Liver (tissue), 8 donors: ENCODE measurements at regions not wholly inside any gene's neighbourhood (a gene's known extent, or its start where the extent isn't known, plus 50 kb on each side); places are given as distances from the start of the nearest gene placed in this dataset.

Experiments used
- DNase-seq: peaks from one replicate; pipeline ENCODE4 v3.0.0-alpha.2; 2017; ENCODE audit warnings: low spot score
- H3K27ac ChIP-seq, 2 donors: one replicate each; pipeline ENCODE4 v1.7.0; 2013; ENCODE audit warnings: inconsistent platforms in 2 of 2, low read length in 2 of 2, control low read depth in 1 of 2, low read depth in 1 of 2, mild to moderate bottlenecking in 1 of 2
- H3K27me3 ChIP-seq, 4 donors: one replicate each; pipeline versions ENCODE4 v1.6.1 to v1.7.0; 2013; ENCODE audit warnings: low read length in 3 of 4, inconsistent platforms in 1 of 4, mild to moderate bottlenecking in 1 of 4, moderate library complexity in 1 of 4; ENCODE audit not compliant: control insufficient read depth in 4 of 4, insufficient read depth in 4 of 4
- H3K36me3 ChIP-seq, 4 donors: one replicate each; pipeline versions ENCODE4 v1.6.1 to v1.7.0; 2013; ENCODE audit warnings: low read length in 3 of 4, mild to moderate bottlenecking in 3 of 4, low read depth in 1 of 4, moderate library complexity in 1 of 4; ENCODE audit not compliant: control insufficient read depth in 4 of 4, insufficient read depth in 3 of 4
- H3K4me1 ChIP-seq, 4 donors: one replicate each; pipeline versions ENCODE4 v1.6.1 to v1.7.0; 2013; ENCODE audit warnings: low read length in 3 of 4, mild to moderate bottlenecking in 3 of 4, moderate library complexity in 1 of 4; ENCODE audit not compliant: control insufficient read depth in 4 of 4, insufficient read depth in 4 of 4
- H3K4me3 ChIP-seq, 3 donors: one replicate each; pipeline versions ENCODE4 v1.6.1 to v1.7.0; 2013; ENCODE audit warnings: low read length in 3 of 3, control low read depth in 1 of 3, low read depth in 1 of 3, mild to moderate bottlenecking in 1 of 3
- H3K9ac ChIP-seq, 2 donors: one replicate each; pipeline ENCODE4 v1.7.0; 2013; ENCODE audit warnings: low read length in 2 of 2, mild to moderate bottlenecking in 2 of 2, moderate library complexity in 2 of 2, control low read depth in 1 of 2, low read depth in 1 of 2
- H3K9me3 ChIP-seq, 4 donors: one replicate each; pipeline versions ENCODE4 v1.6.1 to v1.7.0; 2013; ENCODE audit warnings: low read length in 3 of 4; ENCODE audit not compliant: control insufficient read depth in 4 of 4
- EGR1 ChIP-seq, 2 donors: IDR thresholded peaks; 2 replicates each; pipeline ENCODE4 v1.6.1; 2016 to 2018; ENCODE audit warnings: antibody characterized with exemption in 2 of 2, low read depth in 2 of 2
- FOXA1 ChIP-seq: IDR thresholded peaks from 2 replicates; pipeline ENCODE4 v1.6.1; 2016; ENCODE audit warnings: antibody characterized with exemption
- FOXA2 ChIP-seq: IDR thresholded peaks from 2 replicates; pipeline ENCODE4 v1.6.1; 2016; ENCODE audit warnings: antibody characterized with exemption
- GABPA ChIP-seq, 2 donors: IDR thresholded peaks in 1 of 2; conservative IDR thresholded peaks in 1 of 2; 2 replicates each; pipeline ENCODE4 v1.6.1; 2016; ENCODE audit warnings: antibody characterized with exemption in 2 of 2, mild to moderate bottlenecking in 1 of 2, moderate library complexity in 1 of 2
- HNF4A ChIP-seq, 2 donors: conservative IDR thresholded peaks; 2 replicates each; pipeline ENCODE4 v1.6.1; 2016; ENCODE audit warnings: antibody characterized with exemption in 2 of 2, mild to moderate bottlenecking in 2 of 2
- HNF4G ChIP-seq: IDR thresholded peaks from 2 replicates; pipeline ENCODE4 v1.6.1; 2016; ENCODE audit warnings: antibody characterized with exemption
- JUND ChIP-seq, 2 donors: IDR thresholded peaks; 2 replicates each; pipeline ENCODE4 v1.6.1; 2016; ENCODE audit warnings: antibody characterized with exemption in 2 of 2
- NR2F2 ChIP-seq: IDR thresholded peaks from 2 replicates; pipeline ENCODE4 v1.6.1; 2016; ENCODE audit warnings: antibody characterized with exemption
- RAD21 ChIP-seq, 2 donors: IDR thresholded peaks; 2 replicates each; pipeline ENCODE4 v1.6.1; 2016; ENCODE audit warnings: antibody characterized with exemption in 2 of 2, mild to moderate bottlenecking in 2 of 2
- RXRA ChIP-seq, 2 donors: IDR thresholded peaks; 2 replicates each; pipeline ENCODE4 v1.6.1; 2017 to 2018; ENCODE audit warnings: antibody characterized with exemption in 2 of 2, mild to moderate bottlenecking in 1 of 2
- SP1 ChIP-seq: IDR thresholded peaks from 2 replicates; pipeline ENCODE4 v1.6.1; 2018; ENCODE audit warnings: antibody characterized with exemption, mild to moderate bottlenecking
- TAF1 ChIP-seq: conservative IDR thresholded peaks from 2 replicates; pipeline ENCODE4 v1.6.1; 2016; ENCODE audit warnings: antibody characterized with exemption, mild to moderate bottlenecking
- YY1 ChIP-seq: IDR thresholded peaks from 2 replicates; pipeline ENCODE4 v1.6.1; 2016; ENCODE audit warnings: antibody characterized with exemption, mild to moderate bottlenecking
- ZBTB33 ChIP-seq: IDR thresholded peaks from 2 replicates; pipeline ENCODE4 v1.6.1; 2016; ENCODE audit warnings: antibody characterized with exemption
- WGBS: extraction: QIAGEN DNeasy Blood & Tissue Kit; methylation state at CpG from one replicate; pipeline ENCODE4 v1.1.7; 2013; 5-methylcytosine and 5-hydroxymethylcytosine counted together
- TF ChIP-seq, protein P1 (sequence below): IDR thresholded peaks from 2 replicates; pipeline ENCODE4 v1.6.1; 2016; ENCODE audit warnings: antibody characterized with exemption
- TF ChIP-seq, protein P2 (sequence below): fragments of 150-350 bp; IDR thresholded peaks from 2 replicates; pipeline ENCODE4 v1.5.1; 2017; ENCODE audit warnings: improper control_type of control experiment, low read depth, low read length; ENCODE audit not compliant: missing input control
- TF ChIP-seq, protein P3 (sequence below): IDR thresholded peaks from 2 replicates; pipeline ENCODE4 v1.6.1; 2016; ENCODE audit warnings: antibody characterized with exemption
- TF ChIP-seq, protein P4 (sequence below): IDR thresholded peaks from 2 replicates; pipeline ENCODE4 v1.6.1; 2016; ENCODE audit warnings: antibody characterized with exemption, mild to moderate bottlenecking
- donor health status: healthy.
- donor health status: healthy.
- donor health status: healthy.
- donor health status: healthy.
- donor health status: healthy.

DNA sequence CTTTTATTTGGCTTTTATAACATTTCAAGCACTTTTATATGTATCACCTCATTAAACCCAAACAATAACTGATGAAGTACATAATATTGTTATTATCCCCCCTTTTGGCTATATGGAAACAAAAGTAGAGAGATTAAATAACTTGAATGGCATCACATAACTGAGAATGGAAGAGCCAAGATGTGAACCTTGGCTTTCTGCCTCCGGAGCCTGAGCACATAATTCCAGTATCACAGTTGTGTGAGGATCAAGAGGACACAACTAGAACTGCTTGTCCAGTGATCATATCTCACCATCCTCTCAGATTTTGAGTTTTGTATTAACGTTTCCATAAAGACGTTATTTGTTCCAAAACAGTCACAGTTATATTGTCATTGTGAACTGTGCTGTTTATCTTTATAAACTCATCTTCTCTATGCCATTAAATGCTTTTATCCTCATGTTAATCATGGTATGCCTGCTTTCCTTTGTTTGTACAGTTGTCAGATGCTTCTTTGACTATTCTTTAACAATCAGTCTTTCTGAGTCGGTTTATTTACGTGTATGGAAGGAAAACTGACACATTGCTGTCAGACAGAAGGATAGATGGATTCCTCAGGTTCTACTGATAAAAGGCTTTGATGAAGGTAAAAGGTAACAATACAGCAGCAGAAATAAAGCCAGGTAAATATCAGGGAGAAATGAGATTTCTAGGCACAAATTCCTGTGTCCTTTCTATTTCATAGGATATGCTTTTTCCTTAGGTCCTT, 92.0 kb upstream of the FAM13C start:
- H3K9me3 ChIP-seq, result no peaks in the 10 kb centered on the region
- H3K4me1 ChIP-seq, result peaks cover 0 to 5% (median 0%) of the 10 kb centered on the region in 4 donors
- H3K9ac ChIP-seq, result no peak overlapping the region
- DNase-seq, result no peak
- H3K36me3 ChIP-seq, result no peaks in the 10 kb centered on the region
- no peaks in the 10 kb centered on the region for H3K27me3 ChIP-seq
- TF ChIP-seq RAD21 (IDR thresholded peaks at IDR 0.05), result no peak
- no peak for TF ChIP-seq GABPA (IDR thresholded peaks at IDR 0.05 in 1 of 2, conservative IDR thresholded peaks at IDR 0.05 in 1 of 2)
- no peak for TF ChIP-seq FOXA2
- TF ChIP-seq HNF4A (conservative IDR thresholded peaks at IDR 0.05), result no peak
- H3K27ac ChIP-seq, result no peak overlapping the region
- 84% methylated on average over 5 of the region's 5 CpGs for WGBS
- H3K4me3 ChIP-seq, result no peak overlapping the region

- 97% methylated on average over 1 of the region's 1 CpG for WGBS
- H3K27me3 ChIP-seq, result no peaks in the 10 kb centered on the region
- H3K27ac ChIP-seq, result no peak overlapping the region
- peaks cover 0 to 2% (median 0%) of the 10 kb centered on the region in 4 donors for H3K4me1 ChIP-seq
- TF ChIP-seq HNF4G, result no peak
- TF ChIP-seq RXRA (IDR thresholded peaks at IDR 0.05), result no peak
- TF ChIP-seq NR2F2, result no peak
- TF ChIP-seq, protein P1, sequence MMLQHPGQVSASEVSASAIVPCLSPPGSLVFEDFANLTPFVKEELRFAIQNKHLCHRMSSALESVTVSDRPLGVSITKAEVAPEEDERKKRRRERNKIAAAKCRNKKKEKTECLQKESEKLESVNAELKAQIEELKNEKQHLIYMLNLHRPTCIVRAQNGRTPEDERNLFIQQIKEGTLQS, result no peak
- TF ChIP-seq, protein P2, sequence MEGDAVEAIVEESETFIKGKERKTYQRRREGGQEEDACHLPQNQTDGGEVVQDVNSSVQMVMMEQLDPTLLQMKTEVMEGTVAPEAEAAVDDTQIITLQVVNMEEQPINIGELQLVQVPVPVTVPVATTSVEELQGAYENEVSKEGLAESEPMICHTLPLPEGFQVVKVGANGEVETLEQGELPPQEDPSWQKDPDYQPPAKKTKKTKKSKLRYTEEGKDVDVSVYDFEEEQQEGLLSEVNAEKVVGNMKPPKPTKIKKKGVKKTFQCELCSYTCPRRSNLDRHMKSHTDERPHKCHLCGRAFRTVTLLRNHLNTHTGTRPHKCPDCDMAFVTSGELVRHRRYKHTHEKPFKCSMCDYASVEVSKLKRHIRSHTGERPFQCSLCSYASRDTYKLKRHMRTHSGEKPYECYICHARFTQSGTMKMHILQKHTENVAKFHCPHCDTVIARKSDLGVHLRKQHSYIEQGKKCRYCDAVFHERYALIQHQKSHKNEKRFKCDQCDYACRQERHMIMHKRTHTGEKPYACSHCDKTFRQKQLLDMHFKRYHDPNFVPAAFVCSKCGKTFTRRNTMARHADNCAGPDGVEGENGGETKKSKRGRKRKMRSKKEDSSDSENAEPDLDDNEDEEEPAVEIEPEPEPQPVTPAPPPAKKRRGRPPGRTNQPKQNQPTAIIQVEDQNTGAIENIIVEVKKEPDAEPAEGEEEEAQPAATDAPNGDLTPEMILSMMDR, result no peak
- H3K9me3 ChIP-seq, result no peaks in the 10 kb centered on the region
- no peak overlapping the region for H3K9ac ChIP-seq
- DNase-seq, result no peak
- H3K36me3 ChIP-seq, result no peaks in the 10 kb centered on the region
- no peak overlapping the region for H3K4me3 ChIP-seq
Measured at GRCh38 chr10:59448616-59449015, 86.3 kb upstream of the FAM13C start.

DNA sequence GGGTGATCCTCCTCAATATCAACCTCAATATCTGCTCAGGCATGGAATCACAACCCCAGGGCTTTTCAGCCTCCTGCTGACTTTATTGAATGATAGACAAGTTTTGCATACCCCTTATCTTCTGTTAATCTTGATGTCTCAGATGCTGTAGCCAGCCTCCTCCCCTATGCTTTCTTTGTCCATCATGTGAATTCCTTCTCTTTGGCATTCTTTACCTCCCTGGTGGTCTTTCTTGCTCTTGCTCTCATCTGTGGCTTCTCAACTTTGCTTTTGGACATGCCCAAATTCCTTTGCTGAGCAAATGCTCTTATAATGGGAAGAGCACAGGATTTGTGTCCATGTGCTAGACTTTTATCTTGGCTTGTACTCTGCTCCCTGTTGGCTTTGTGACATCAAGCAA, 73.4 kb upstream of the FAM13C start:
- no peak for DNase-seq
- Histone ChIP-seq H3K4me1 (no peaks in the 10 kb centered on the region), H3K4me3 (no peak overlapping the region), H3K27ac (no peak overlapping the region), H3K36me3 (no peaks in the 10 kb centered on the region), H3K9me3 (no peaks in the 10 kb centered on the region), H3K27me3 (no peaks in the 10 kb centered on the region), H3K9ac (no peak overlapping the region)
- no peak for TF ChIP-seq HNF4G
- TF ChIP-seq YY1, result no peak
- no peak for TF ChIP-seq TAF1
- TF ChIP-seq SP1, result no peak
- TF ChIP-seq, protein P1, result no peak
- no peak for TF ChIP-seq FOXA1
- TF ChIP-seq NR2F2, result no peak
- no peak for TF ChIP-seq RAD21 (IDR thresholded peaks at IDR 0.05)
- TF ChIP-seq, protein P3, sequence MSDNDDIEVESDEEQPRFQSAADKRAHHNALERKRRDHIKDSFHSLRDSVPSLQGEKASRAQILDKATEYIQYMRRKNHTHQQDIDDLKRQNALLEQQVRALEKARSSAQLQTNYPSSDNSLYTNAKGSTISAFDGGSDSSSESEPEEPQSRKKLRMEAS, result no peak
- TF ChIP-seq GABPA (IDR thresholded peaks at IDR 0.05 in 1 of 2, conservative IDR thresholded peaks at IDR 0.05 in 1 of 2), result no peak
- no peak for TF ChIP-seq EGR1 (IDR thresholded peaks at IDR 0.05; ENCODE audit: low read depth in 2 of 2)
- TF ChIP-seq FOXA2, result no peak
- TF ChIP-seq HNF4A (conservative IDR thresholded peaks at IDR 0.05), result no peak
- no peak for TF ChIP-seq ZBTB33
- TF ChIP-seq JUND (IDR thresholded peaks at IDR 0.05), result no peak
- TF ChIP-seq RXRA (IDR thresholded peaks at IDR 0.05), result no peak
- TF ChIP-seq, protein P4, sequence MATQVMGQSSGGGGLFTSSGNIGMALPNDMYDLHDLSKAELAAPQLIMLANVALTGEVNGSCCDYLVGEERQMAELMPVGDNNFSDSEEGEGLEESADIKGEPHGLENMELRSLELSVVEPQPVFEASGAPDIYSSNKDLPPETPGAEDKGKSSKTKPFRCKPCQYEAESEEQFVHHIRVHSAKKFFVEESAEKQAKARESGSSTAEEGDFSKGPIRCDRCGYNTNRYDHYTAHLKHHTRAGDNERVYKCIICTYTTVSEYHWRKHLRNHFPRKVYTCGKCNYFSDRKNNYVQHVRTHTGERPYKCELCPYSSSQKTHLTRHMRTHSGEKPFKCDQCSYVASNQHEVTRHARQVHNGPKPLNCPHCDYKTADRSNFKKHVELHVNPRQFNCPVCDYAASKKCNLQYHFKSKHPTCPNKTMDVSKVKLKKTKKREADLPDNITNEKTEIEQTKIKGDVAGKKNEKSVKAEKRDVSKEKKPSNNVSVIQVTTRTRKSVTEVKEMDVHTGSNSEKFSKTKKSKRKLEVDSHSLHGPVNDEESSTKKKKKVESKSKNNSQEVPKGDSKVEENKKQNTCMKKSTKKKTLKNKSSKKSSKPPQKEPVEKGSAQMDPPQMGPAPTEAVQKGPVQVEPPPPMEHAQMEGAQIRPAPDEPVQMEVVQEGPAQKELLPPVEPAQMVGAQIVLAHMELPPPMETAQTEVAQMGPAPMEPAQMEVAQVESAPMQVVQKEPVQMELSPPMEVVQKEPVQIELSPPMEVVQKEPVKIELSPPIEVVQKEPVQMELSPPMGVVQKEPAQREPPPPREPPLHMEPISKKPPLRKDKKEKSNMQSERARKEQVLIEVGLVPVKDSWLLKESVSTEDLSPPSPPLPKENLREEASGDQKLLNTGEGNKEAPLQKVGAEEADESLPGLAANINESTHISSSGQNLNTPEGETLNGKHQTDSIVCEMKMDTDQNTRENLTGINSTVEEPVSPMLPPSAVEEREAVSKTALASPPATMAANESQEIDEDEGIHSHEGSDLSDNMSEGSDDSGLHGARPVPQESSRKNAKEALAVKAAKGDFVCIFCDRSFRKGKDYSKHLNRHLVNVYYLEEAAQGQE, result no peak
